Right ventricle myocardium inferior (tissue), 1 donor: ENCODE measurements at regions not wholly inside any gene's neighbourhood (a gene's known extent, or its start where the extent isn't known, plus 50 kb on each side); places are given as distances from the start of the nearest gene placed in this dataset.
A peak's percentile ranks its signal among the peaks of the same experiment; 100 is the strongest.
"Not testable (repeated sequence)": the region's sequence is repeated elsewhere in the genome, so short reads cannot be mapped to it uniquely, and the experiment has no call there.

ENCODE experiments used
- ATAC-seq: fragments of 200-7000 bp; cut with Tn5 transposase; one replicate; pipeline ENCODE4 v1.9.1; 2020; ENCODE audit warnings: mild to moderate bottlenecking, moderate library complexity
- DNase-seq: peaks from one replicate; pipeline ENCODE4 v3.0.0; 2021; ENCODE audit errors: missing footprints
- intact Hi-C: fragments of 100-400 bp; cut with DNase I; formaldehyde crosslinking; loops from one replicate; pipeline ENCODE4 v1.11.0; 2022
- donor health status: DM: no; HTN: yes; CAD: no; lungs with severe emphysema.

GRCh38 chr2:55811048-55811447 is 112.5 kb downstream of the EFEMP1 start:
- DNase-seq = no peak
- intact Hi-C loops = no loop called here
- no peak for ATAC-seq

GRCh38 chr2:55810622-55811020 is 113.0 kb downstream of the EFEMP1 start:
- DNase-seq (no peak), ATAC-seq (no peak)
- intact Hi-C loops = no loop called here

GRCh38 chr2:55809875-55810621 is 113.5 kb downstream of the EFEMP1 start:
- ATAC-seq (peak; percentile 83), DNase-seq (peak; percentile 45)
- intact Hi-C loops = loop anchor here (10.0 kb wide), 1 partner anchor 75 kb away; no protein-coding TSS in a partner anchor

DNA sequence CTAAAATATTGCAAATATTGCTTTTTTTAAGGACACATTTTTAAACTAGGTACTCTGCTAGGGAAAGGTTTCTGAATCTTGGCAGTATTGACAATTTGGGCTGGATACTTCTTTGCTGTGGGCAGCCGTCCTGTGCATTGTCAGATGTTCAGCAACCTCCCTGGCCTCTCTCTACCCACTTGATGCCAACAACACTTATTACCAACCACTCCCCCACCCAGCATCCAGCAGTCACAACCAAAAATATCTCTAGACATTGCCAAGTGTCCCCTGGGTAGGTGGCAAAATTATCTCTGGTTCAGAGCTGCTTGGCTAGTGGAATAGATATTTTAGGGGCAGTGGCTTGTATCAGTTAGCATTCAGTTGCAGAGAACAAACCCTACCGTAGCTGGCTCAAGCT is 114.3 kb upstream of the PNPT1 start:
- ATAC-seq (peak; percentile 75), DNase-seq (no peak)
- intact Hi-C loops = loop anchor here (10.0 kb wide), 1 partner anchor 77 kb away; no protein-coding TSS in a partner anchor

DNA sequence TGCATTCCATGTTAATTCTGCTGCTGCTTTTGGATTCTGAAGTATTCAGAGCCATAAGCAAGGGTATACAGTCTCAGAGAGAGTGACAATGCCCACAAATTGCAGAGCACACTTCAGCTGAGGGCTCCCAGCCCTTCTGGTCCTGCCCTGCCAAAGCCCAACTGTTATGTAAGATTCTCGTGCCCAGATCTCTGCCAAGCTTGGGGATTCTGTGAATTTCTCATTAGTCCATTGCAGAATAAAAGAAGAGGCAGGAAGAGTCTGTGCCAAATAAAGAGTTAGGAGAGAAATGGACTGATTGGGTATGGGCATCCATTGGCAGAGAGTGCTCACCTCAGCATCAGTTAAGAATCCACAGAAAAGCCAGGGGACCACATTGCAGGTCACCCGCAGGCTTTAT is 112.0 kb upstream of the PNPT1 start:
- no peak for ATAC-seq
- intact Hi-C loops = loop anchor here (10.0 kb wide), 1 partner anchor 79 kb away; no protein-coding TSS in a partner anchor

GRCh38 chr2:55804535-55804934 is 110.9 kb upstream of the PNPT1 start:
- intact Hi-C loops = loop anchor here (10.0 kb wide), 1 partner anchor 80 kb away; no protein-coding TSS in a partner anchor
- DNase-seq = no peak
- no peak for ATAC-seq

More for the DNA sequence above, 112.0 kb upstream of the PNPT1 start:
- DNase-seq = no peak

DNA sequence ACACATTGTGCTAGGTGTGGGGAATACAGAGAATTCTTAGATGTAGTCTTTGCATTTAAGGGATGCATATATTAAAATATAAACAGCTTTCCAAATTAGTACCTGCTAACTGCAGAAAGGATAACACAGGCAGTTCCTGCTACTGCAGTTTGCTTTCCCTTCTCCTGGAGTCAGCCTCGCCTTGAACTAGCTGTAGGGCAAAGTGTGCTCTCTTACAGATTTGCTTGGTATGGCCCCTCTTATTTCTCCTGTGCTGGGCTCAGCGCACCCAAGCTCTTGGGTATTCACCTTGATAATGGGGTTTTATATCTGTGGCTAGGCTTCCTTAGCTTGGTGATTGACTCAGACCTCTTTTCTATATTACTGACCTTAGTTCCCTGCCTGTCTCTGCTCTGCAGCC is 108.4 kb upstream of the PNPT1 start:
- intact Hi-C loops = loop anchor here (10.0 kb wide), 1 partner anchor 83 kb away; no protein-coding TSS in a partner anchor
- no peak for DNase-seq
- no peak for ATAC-seq

GRCh38 chr2:55801436-55801835 is 107.8 kb upstream of the PNPT1 start:
- ATAC-seq = no peak
- DNase-seq = no peak
- intact Hi-C loops = loop anchor here (10.0 kb wide), 1 partner anchor 83 kb away; no protein-coding TSS in a partner anchor

GRCh38 chr2:55799624-55800023 is 106.0 kb upstream of the PNPT1 start:
- intact Hi-C loops = loop anchor here (10.0 kb wide), 1 partner anchor 85 kb away; no protein-coding TSS in a partner anchor
- ATAC-seq, DNase-seq: not testable (repeated sequence)

DNA sequence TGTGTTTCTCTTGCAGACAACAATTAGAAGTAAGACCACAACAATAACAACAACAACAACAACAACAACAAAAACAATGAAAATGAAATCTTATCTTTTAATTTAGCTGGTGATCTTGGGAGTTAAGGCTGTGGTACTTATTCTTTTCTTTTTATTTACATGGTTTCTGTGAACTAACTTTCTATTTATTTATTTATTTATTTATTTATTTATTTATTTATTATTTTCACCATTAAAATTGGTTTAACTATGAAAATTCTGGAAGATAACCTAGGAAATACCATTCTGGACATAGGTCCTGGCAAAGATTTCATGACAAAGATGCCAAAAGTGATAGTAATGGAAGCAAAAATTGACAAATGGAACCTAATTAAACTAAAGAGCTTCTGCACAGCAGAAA is 102.5 kb upstream of the PNPT1 start:
- intact Hi-C loops = no loop called here
- no peak for DNase-seq
- ATAC-seq = no peak

GRCh38 chr2:55793602-55794001 is 100.0 kb upstream of the PNPT1 start:
- DNase-seq, ATAC-seq, intact Hi-C loops: not testable (repeated sequence)

GRCh38 chr2:55786280-55786679 is 92.6 kb upstream of the PNPT1 start:
- ATAC-seq = no peak
- no peak for DNase-seq
- intact Hi-C loops = no loop called here

GRCh38 chr2:55783751-55784150 is 90.1 kb upstream of the PNPT1 start:
- intact Hi-C loops, ATAC-seq, DNase-seq: not testable (repeated sequence)

DNA sequence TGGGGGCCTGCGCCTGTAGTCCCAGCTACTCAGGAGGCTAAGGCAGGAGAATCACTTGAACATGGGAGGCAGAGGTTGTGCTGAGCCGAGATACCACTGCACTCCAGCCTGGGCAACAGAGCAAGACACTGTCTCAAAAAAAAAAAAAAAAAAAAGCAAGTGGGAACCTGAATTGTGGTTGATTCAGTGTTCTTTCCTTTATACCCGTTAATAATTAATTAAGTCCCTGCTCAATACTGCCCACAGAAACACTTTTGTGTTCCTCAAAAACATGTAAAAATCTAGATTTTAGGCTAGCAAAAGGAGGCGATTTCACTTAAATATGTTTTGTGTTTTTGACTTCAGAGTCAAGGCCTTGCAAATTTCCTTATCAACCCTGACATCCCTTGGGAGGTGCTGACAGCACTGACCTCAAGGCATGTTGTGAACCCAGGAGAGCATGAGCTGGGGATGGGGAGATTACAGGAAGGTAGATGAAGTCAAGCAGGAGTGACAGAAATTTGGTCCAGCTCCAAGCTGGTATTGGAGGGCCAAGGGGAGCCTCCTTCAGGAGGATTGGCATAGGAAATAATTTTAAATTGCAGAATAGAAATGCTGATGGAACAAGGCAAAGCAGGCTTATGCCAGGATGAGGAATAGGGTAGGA is 89.0 kb upstream of the PNPT1 start:
- no peak for ATAC-seq
- no peak for DNase-seq
- intact Hi-C loops = no loop called here

DNA sequence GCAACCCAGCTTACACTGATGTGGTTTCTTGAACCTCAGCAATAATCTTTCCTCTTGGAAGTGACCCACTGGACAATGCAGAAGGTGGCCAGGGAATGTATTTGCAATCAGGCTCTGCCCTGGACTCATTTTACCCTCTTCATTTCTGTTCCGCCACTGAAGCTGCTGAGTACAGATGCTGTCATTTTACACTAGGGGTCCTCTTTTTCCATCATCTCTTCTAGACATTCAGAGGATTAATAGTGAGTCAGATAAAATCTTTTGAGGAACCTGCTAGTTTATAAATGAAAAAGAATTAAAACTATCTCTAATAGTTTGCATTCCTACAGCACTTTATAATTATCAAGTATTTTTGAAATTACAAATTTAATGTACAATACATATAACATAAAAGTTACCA is 87.9 kb upstream of the PNPT1 start:
- DNase-seq (no peak), ATAC-seq (no peak)
- intact Hi-C loops = no loop called here

DNA sequence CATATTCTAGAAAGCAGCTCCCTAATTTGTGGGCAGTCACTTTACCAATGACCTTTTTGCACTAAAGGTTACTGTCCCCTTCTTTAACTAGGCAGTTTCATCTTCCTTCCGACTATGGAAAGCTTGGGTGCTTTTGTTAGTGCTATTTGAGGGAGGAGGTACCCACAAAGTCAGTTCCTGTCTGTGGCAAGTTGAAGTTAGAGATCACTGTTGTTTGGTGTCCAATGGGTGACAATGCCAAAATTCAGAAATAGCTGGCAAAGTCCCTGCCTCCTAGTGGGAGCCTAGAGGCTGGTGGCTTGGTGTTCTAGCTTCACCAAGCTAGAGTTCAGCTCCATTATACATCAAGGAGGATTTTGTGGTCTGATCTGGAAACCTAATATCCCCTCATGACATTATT is 87.1 kb upstream of the PNPT1 start:
- no peak for DNase-seq

GRCh38 chr2:55779459-55780421 is 86.1 kb upstream of the PNPT1 start:
- intact Hi-C loops = loop anchor here (5.0 kb wide), 1 partner anchor 228 kb away; no protein-coding TSS in a partner anchor
- ATAC-seq (no peak), DNase-seq (no peak)

More for the DNA sequence above, 87.1 kb upstream of the PNPT1 start:
- ATAC-seq = no peak
- intact Hi-C loops = no loop called here

- intact Hi-C loops = loop anchor here (5.0 kb wide), 1 partner anchor 230 kb away; no protein-coding TSS in a partner anchor
- DNase-seq (no peak), ATAC-seq (no peak)
Measured at GRCh38 chr2:55776966-55777365, 83.3 kb upstream of the PNPT1 start.

DNA sequence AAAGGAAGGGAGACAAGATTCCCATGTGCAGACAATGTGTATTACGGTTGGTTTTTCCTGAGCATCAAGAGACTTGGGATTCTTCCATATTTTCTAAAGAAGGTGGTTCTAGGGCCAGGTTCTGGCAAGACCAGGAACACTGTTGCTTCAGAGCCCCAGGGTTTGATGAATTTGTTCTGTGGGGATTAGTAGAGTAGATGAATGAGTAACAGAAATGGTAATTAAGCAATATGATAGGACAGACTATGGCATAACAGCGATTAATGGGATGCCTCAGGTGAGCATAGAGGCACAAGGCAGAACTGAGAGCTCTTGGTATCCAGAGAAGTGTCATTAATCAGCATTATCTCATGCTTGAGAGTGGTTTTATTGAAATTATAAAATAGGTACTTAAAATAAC is 82.8 kb upstream of the PNPT1 start:
- ATAC-seq (no peak), DNase-seq (no peak)
- intact Hi-C loops = loop anchor here (5.0 kb wide), 1 partner anchor 231 kb away; no protein-coding TSS in a partner anchor
